ENCODE measurements at regions not wholly inside any gene's neighbourhood (a gene's known extent, or its start where the extent isn't known, plus 50 kb on each side); places are given as distances from the start of the nearest gene placed in this dataset.

DNA sequence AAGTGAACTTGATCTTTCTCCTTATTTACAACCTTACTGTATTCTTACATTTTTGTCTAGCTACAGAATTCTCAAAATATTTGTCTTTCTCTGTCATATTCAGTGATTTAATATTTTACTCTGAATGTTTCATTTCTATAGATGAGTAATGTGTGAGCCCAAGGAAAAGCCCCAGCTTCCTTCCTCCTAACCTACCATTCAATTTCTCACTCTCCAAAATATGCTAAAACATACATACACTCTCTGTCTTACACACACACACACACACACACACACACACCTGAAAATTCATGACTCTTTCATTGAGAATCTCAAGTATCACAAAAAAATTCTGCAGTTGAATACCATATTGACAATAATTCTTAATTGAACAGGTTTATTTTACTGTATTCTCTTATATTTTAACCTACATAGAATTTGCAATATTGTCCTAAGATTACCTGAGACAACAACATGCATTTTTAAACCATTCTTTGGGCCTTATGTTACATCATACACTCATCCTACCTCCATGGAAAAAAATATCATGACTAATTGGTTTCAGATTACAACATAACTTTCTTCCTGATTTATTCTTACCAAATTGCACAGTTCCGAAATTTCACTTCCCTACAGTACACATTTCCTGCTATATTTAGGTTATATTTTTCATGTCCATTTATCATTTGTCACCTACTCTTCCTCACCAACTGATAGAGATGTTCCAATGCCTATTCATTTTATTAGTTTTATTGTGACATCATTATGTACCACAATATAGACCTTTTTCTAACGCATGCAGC lies 1965.6 kb upstream of the PCDH20 start:
- H3K4me3 ChIP-seq (ENCODE audit: low read depth, low read length), result no peak overlapping the region
- no peak for DNase-seq (ENCODE audit: low read depth, low spot score)
- TF ChIP-seq, protein P1, sequence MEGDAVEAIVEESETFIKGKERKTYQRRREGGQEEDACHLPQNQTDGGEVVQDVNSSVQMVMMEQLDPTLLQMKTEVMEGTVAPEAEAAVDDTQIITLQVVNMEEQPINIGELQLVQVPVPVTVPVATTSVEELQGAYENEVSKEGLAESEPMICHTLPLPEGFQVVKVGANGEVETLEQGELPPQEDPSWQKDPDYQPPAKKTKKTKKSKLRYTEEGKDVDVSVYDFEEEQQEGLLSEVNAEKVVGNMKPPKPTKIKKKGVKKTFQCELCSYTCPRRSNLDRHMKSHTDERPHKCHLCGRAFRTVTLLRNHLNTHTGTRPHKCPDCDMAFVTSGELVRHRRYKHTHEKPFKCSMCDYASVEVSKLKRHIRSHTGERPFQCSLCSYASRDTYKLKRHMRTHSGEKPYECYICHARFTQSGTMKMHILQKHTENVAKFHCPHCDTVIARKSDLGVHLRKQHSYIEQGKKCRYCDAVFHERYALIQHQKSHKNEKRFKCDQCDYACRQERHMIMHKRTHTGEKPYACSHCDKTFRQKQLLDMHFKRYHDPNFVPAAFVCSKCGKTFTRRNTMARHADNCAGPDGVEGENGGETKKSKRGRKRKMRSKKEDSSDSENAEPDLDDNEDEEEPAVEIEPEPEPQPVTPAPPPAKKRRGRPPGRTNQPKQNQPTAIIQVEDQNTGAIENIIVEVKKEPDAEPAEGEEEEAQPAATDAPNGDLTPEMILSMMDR (IDR thresholded peaks at IDR 0.05; ENCODE audit: insufficient read depth, low read length, missing control alignments), result no peak
- CTCF ChIA-PET, result no interaction called here
- POLR2A ChIA-PET, result no interaction called here

DNA sequence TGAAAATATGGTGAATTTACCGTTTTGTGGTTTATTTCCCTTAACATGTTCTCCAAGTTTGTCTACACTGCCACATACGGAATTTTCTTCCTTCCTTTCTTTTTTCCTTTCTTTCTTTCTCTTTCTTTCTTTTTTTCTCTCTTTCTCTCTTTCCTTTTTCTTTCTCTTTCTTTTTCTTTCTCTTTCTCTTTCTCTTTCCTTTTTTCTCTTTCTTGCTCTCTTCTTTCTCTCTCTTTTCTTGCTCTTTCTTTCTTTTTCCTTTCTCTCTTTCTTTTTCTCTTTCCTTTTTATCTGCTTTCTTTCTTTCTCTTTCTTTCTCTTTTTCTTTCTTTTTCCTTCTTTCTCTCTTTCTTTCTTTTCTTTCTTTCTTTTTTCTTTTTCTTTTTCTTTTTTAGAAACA lies 1962.3 kb upstream of the PCDH20 start:
- ChIA-PET POLR2A (no interaction called here), CTCF (no interaction called here)
- H3K4me3 ChIP-seq (ENCODE audit: low read depth, low read length), result no peak overlapping the region
- DNase-seq (ENCODE audit: low read depth, low spot score), result no peak
- TF ChIP-seq, protein P1 (IDR thresholded peaks at IDR 0.05; ENCODE audit: insufficient read depth, low read length, missing control alignments), result no peak

- H3K4me3 ChIP-seq (ENCODE audit: low read depth, low read length), result no peak overlapping the region
- ChIA-PET POLR2A (no interaction called here), CTCF (no interaction called here)
- DNase-seq (ENCODE audit: low read depth, low spot score), result no peak
- TF ChIP-seq, protein P1 (IDR thresholded peaks at IDR 0.05; ENCODE audit: insufficient read depth, low read length, missing control alignments), result no peak
These were observed 1954.5 kb upstream of the PCDH20 start for GRCh38 chr13:63370101-63370500.

- ChIA-PET CTCF (no interaction called here), POLR2A (no interaction called here)
- no peak overlapping the region for H3K4me3 ChIP-seq (ENCODE audit: low read depth, low read length)
- no peak for DNase-seq (ENCODE audit: low read depth, low spot score)
- TF ChIP-seq, protein P1 (IDR thresholded peaks at IDR 0.05; ENCODE audit: insufficient read depth, low read length, missing control alignments), result no peak
These were observed 1952.0 kb upstream of the PCDH20 start for GRCh38 chr13:63367522-63368198.

DNA sequence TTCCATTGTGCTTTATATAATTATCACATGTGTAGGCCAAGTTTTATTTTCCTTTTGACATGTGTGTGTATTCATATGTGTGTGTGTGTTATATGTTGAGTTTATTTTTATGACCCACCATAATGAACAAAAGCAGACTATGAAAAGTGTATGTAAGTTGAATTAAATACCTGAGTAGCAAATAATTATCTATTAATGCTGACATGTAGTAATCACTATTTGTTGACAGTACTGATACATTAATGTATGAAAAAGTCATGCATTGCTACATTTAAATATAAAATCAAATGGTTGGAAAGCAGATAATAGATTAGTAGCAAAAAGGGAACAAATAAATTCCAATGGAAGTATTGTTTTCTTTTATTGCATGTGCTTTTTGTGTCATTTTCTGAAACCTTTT lies 1948.5 kb upstream of the PCDH20 start:
- no peak for DNase-seq (ENCODE audit: low read depth, low spot score)
- POLR2A ChIA-PET, result no interaction called here
- no peak overlapping the region for H3K4me3 ChIP-seq (ENCODE audit: low read depth, low read length)
- CTCF ChIA-PET, result no interaction called here
- TF ChIP-seq, protein P1 (IDR thresholded peaks at IDR 0.05; ENCODE audit: insufficient read depth, low read length, missing control alignments), result no peak

GRCh38 chr13:63351533-63351932 lies 1935.9 kb upstream of the PCDH20 start:
- ChIA-PET POLR2A (no interaction called here), CTCF (no interaction called here)
- DNase-seq (ENCODE audit: low read depth, low spot score), result no peak

More at GRCh38 chr13:63351533-63351932, 1935.9 kb upstream of the PCDH20 start:
- TF ChIP-seq, protein P1 (IDR thresholded peaks at IDR 0.05; ENCODE audit: insufficient read depth, low read length, missing control alignments), result no peak
- no peak overlapping the region for H3K4me3 ChIP-seq (ENCODE audit: low read depth, low read length)
